PC-3 (cell line): ENCODE measurements at regions not wholly inside any gene's neighbourhood (a gene's known extent, or its start where the extent isn't known, plus 50 kb on each side); places are given as distances from the start of the nearest gene placed in this dataset.

Source experiments
- ATAC-seq: fragments of 200-7000 bp; cut with Tn5 transposase; 2 replicates; pipeline ENCODE4 v1.9.1; 2020; ENCODE audit warnings: mild to moderate bottlenecking, moderate library complexity
- BruUV-seq: library from RNA; stranded (reverse); fragments of 400-500 nt; replicated peaks from 2 replicates; lab custom pipeline; 2021; lab: Mats Ljungman, UMichigan
- CTCF ChIA-PET: fragments of 300-600 bp; sonication (Branson Sonifier 250); formaldehyde crosslinking; loops from one replicate; lab custom pipeline; 2022; ENCODE audit warnings: antibody characterized with exemption; lab: Charles Lee
- POLR2A ChIA-PET: fragments of 300-600 bp; sonication (Branson Sonifier 250); formaldehyde crosslinking; loops from one replicate; lab custom pipeline; 2022; ENCODE audit warnings: antibody characterized with exemption; ENCODE audit not compliant: unreplicated experiment; lab: Charles Lee
- DNase-seq: peaks from one replicate; pipeline ENCODE4 v3.0.0-alpha.2; 2015
- H2AFZ ChIP-seq: fragments of 300-600 bp; sonication (generic); 2 replicates; pipeline ENCODE4 v1.6.0; 2016; ENCODE audit warnings: antibody characterized with exemption, low read length
- H3F3A ChIP-seq: fragments of 300-600 bp; sonication (generic); one replicate; pipeline ENCODE4 v1.6.0; 2017; ENCODE audit warnings: antibody characterized with exemption, low read length, control low read depth, mild to moderate bottlenecking; ENCODE audit not compliant: unreplicated experiment
- H3K27ac ChIP-seq: fragments of 300-600 bp; sonication (generic); 2 replicates; pipeline ENCODE4 v1.5.1; 2016; ENCODE audit warnings: mild to moderate bottlenecking, low read length
- H3K27me3 ChIP-seq: fragments of 300-600 bp; sonication (generic); 2 replicates; pipeline ENCODE4 v1.6.1; 2016; ENCODE audit warnings: low read length, mixed read lengths
- H3K36me3 ChIP-seq: fragments of 300-600 bp; sonication (generic); 2 replicates; pipeline ENCODE4 v1.6.1; 2016; ENCODE audit warnings: low read depth, mixed run types, low read length, mixed read lengths
- H3K4me1 ChIP-seq: fragments of 300-600 bp; sonication (generic); 2 replicates; pipeline ENCODE4 v1.5.1; 2016; ENCODE audit warnings: low read length; ENCODE audit not compliant: insufficient read depth
- H3K4me2 ChIP-seq: fragments of 300-600 bp; sonication (generic); 2 replicates; pipeline ENCODE4 v1.6.0; 2016; ENCODE audit warnings: low read length
- H3K4me3 ChIP-seq: fragments of 300-600 bp; sonication (generic); 2 replicates; pipeline ENCODE4 v1.5.1; 2016; ENCODE audit warnings: mild to moderate bottlenecking, low read length, mixed read lengths
- H3K79me2 ChIP-seq: fragments of 300-600 bp; sonication (generic); 2 replicates; pipeline ENCODE4 v1.6.1; 2017; ENCODE audit warnings: low read length, mixed read lengths
- H3K9ac ChIP-seq: fragments of 300-600 bp; sonication (generic); 2 replicates; pipeline ENCODE4 v1.6.0; 2016; ENCODE audit warnings: mild to moderate bottlenecking, low read length
- H3K9me2 ChIP-seq: fragments of 300-600 bp; sonication (generic); replicated peaks from 2 replicates; pipeline ENCODE4 v1.6.1; 2016; ENCODE audit warnings: mixed run types, low read length, mixed read lengths
- H3K9me3 ChIP-seq: fragments of 300-600 bp; sonication (generic); 2 replicates; pipeline ENCODE4 v1.6.1; 2016; ENCODE audit warnings: low read length, mixed read lengths
- H4K20me1 ChIP-seq: fragments of 300-600 bp; sonication (generic); 2 replicates; pipeline ENCODE4 v1.6.1; 2016; ENCODE audit warnings: low read length, mixed read lengths
- EZH2 ChIP-seq: fragments of 300-600 bp; sonication (generic); IDR thresholded peaks from one replicate; pipeline ENCODE4 v1.6.1; 2017; ENCODE audit warnings: antibody characterized with exemption, mild to moderate bottlenecking, low read length; ENCODE audit not compliant: unreplicated experiment
- EZH2phosphoT487 ChIP-seq: fragments of 300-600 bp; sonication (generic); IDR thresholded peaks from 2 replicates; pipeline ENCODE4 v1.6.1; 2018; ENCODE audit warnings: mild to moderate bottlenecking, antibody characterized with exemption, low read length, borderline replicate concordance
- intact Hi-C: fragments of 100-400 bp; cut with micrococcal nuclease; formaldehyde crosslinking; loops from 2 replicates; pipeline ENCODE4 v1.9.0; 2023
- TF ChIP-seq, protein P1 (sequence below): fragments of 300-600 bp; sonication (generic); conservative IDR thresholded peaks from 2 replicates; pipeline ENCODE4 v1.5.1; 2017; ENCODE audit warnings: antibody characterized with exemption, low read depth, mild to moderate bottlenecking, low read length

DNA sequence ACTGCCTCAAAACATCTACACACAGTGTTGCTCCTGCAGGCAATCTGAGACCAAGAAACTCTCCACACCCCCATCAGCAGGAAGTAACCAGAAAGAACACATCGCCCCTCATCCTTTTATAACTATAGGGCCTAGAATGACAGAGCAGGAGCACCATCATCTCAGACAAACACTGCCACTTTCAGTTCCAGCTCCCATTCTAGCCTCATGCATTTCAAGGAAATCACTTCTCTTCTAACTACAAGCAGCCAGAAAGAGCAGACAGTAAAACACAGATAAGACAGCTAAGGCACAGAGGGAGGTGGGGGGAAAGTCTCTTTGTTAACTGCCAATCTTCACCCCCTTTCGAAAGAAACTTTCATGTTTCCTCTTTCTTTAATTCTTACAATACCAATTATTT is 102.6 kb upstream of the TENT5D start:
- CTCF ChIA-PET, result no interaction called here
- intact Hi-C loops, result no loop called here

DNA sequence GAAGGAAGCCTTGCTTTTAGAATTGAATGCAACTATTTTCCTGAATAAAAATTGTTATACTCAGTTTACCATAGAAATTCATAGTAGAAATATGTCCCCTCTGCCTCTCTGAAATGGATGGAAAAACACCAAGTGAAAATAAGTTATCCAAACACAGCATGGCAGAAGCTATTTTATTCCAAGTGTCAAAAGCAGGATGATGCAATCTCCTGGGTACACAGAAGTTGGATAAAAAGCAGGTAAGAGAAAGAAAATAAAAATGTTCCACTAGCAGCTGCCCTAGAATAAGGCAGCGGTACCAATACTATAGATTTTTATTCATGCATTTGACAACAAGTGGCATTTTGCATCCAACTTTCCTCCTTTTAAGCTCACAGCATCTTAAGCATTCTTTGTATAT is 89.0 kb upstream of the TENT5D start:
- H3K27me3 ChIP-seq, result no peaks in the 10 kb centered on the region

More for the DNA sequence above, 102.6 kb upstream of the TENT5D start:
- no peak for TF ChIP-seq EZH2
- TF ChIP-seq EZH2phosphoT487, result no peak
- TF ChIP-seq, protein P1, sequence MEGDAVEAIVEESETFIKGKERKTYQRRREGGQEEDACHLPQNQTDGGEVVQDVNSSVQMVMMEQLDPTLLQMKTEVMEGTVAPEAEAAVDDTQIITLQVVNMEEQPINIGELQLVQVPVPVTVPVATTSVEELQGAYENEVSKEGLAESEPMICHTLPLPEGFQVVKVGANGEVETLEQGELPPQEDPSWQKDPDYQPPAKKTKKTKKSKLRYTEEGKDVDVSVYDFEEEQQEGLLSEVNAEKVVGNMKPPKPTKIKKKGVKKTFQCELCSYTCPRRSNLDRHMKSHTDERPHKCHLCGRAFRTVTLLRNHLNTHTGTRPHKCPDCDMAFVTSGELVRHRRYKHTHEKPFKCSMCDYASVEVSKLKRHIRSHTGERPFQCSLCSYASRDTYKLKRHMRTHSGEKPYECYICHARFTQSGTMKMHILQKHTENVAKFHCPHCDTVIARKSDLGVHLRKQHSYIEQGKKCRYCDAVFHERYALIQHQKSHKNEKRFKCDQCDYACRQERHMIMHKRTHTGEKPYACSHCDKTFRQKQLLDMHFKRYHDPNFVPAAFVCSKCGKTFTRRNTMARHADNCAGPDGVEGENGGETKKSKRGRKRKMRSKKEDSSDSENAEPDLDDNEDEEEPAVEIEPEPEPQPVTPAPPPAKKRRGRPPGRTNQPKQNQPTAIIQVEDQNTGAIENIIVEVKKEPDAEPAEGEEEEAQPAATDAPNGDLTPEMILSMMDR, result no peak
- Histone ChIP-seq H3K9me2 (no peaks in the 10 kb centered on the region), H3K36me3 (no peaks in the 10 kb centered on the region), H3K9me3 (no peaks in the 10 kb centered on the region), H3K4me3 (no peak overlapping the region), H3K9ac (no peak overlapping the region), H3F3A (no peaks in the 10 kb centered on the region), H3K79me2 (no peaks in the 10 kb centered on the region), H3K4me1 (no peaks in the 10 kb centered on the region), H3K4me2 (no peak overlapping the region), H3K27ac (no peak overlapping the region), H4K20me1 (no peaks in the 10 kb centered on the region), H3K27me3 (no peaks in the 10 kb centered on the region), H2AFZ (no peak overlapping the region)
- POLR2A ChIA-PET, result no interaction called here
- DNase-seq (no peak), ATAC-seq (no peak)
- BruUV-seq, result no TSS peak

DNA sequence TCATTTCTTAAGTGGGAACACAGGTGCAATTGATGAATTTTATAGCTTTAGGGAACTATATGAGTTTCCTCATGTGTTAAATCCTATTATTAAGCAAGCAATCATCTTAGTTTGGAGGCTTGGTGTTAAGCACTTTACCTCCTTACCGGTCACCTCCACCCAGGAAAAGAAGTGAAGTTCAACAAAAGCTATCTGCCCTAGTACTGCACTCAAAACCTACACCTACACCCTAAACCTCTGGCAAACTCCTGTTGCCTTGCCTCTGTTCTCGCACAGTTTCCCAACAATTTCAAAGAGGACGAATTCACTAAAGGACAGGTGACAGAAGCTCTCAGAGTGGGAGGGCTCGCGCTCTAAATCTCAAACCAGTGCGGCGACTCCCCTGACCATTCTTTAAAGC is 85.7 kb upstream of the TENT5D start:
- Histone ChIP-seq H3F3A (no peaks in the 10 kb centered on the region), H3K27ac (no peak overlapping the region), H3K9ac (peak overlapping the region; percentile 63), H3K4me1 (peaks cover 8% of the 10 kb centered on the region; the same call in 1 of the 2 replicates), H4K20me1 (no peaks in the 10 kb centered on the region), H3K9me3 (no peaks in the 10 kb centered on the region), H3K79me2 (no peaks in the 10 kb centered on the region), H3K4me3 (peak overlapping the region; percentile 82), H3K36me3 (no peaks in the 10 kb centered on the region), H3K4me2 (peak overlapping the region; percentile 92), H3K9me2 (no peaks in the 10 kb centered on the region), H2AFZ (peak overlapping the region; percentile 98), H3K27me3 (no peaks in the 10 kb centered on the region)
- intact Hi-C loops, result loop anchor here (2.0 kb wide), 1 partner anchor 242 kb away; no protein-coding TSS in a partner anchor
- BruUV-seq, result TSS peak; percentile 50
- DNase-seq (no peak), ATAC-seq (peak; percentile 41)
- ChIA-PET POLR2A (interaction anchor here (0.6 kb wide), 1 partner anchor 29 kb away, joined by 3 read pairs; no protein-coding TSS in a partner anchor), CTCF (no interaction called here)
- TF ChIP-seq EZH2phosphoT487 (no peak), EZH2 (no peak)
- TF ChIP-seq, protein P1, result no peak

More for the DNA sequence above, 89.0 kb upstream of the TENT5D start:
- ATAC-seq (no peak), DNase-seq (no peak)
- no peaks in the 10 kb centered on the region for H3K79me2 ChIP-seq
- TF ChIP-seq, protein P1, result no peak
- TF ChIP-seq EZH2 (no peak), EZH2phosphoT487 (no peak)
- no peak overlapping the region for H2AFZ ChIP-seq
- no peaks in the 10 kb centered on the region for H3F3A ChIP-seq
- H3K9me2 ChIP-seq, result no peaks in the 10 kb centered on the region
- H3K4me2 ChIP-seq, result no peak overlapping the region
- H3K4me1 ChIP-seq, result peaks cover 8% of the 10 kb centered on the region; the same call in 1 of the 2 replicates
- H4K20me1 ChIP-seq, result no peaks in the 10 kb centered on the region
- POLR2A ChIA-PET, result no interaction called here
- no peak overlapping the region for H3K4me3 ChIP-seq
- H3K9me3 ChIP-seq, result no peaks in the 10 kb centered on the region
- no peaks in the 10 kb centered on the region for H3K36me3 ChIP-seq
- intact Hi-C loops, result no loop called here
- CTCF ChIA-PET, result no interaction called here
- no TSS peak for BruUV-seq
- no peak overlapping the region for H3K9ac ChIP-seq
- no peak overlapping the region for H3K27ac ChIP-seq
